AG08396 (cell line): ENCODE measurements at regions not wholly inside any gene's neighbourhood (a gene's known extent, or its start where the extent isn't known, plus 50 kb on each side); places are given as distances from the start of the nearest gene placed in this dataset.
"Not testable (repeated sequence)": the region's sequence is repeated elsewhere in the genome, so short reads cannot be mapped to it uniquely, and the experiment has no call there.

ENCODE experiments used
- DNase-seq: peaks from one replicate; pipeline ENCODE4 v3.0.0; 2012; ENCODE audit warnings: low spot score, mixed read lengths

DNA sequence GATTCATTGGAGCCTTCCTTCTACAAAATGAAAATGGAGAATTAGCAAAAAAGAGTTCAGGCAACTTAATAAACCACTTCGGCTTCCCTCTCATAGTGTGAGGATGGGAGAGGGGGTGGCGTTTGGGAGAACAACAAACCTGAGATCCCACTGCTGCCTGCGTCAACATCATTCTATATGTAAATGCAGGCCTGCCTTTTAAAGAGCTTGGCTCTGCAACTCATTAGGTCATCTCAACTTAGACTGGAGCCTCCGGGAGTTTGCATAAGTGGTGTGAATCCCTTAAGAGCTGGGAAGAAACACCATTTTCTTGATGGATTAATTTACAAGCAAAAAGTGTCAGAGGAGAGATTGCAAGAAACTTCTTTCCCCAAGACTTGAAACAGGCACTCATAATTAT is 127.6 kb upstream of the DAB1 start:
- no peak for DNase-seq

DNA sequence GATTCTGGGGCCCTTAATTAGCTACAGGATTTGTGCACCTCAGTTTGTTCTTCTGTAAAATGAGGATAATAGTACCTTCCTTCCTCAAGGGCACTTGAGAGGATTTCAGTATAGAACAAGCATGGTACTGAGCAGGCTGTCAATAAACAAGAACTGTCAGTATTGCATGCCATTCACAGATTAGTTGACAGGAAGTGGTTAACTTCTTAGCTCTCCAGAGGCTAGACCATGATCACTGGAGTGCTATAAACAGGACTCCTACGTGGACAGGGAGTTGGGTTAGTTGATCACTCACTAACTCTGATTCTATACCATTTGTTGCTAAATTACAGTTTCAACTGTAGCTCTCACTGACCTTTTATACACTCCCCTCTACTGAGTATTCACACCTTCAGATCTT is 126.2 kb upstream of the DAB1 start:
- no peak for DNase-seq

DNA sequence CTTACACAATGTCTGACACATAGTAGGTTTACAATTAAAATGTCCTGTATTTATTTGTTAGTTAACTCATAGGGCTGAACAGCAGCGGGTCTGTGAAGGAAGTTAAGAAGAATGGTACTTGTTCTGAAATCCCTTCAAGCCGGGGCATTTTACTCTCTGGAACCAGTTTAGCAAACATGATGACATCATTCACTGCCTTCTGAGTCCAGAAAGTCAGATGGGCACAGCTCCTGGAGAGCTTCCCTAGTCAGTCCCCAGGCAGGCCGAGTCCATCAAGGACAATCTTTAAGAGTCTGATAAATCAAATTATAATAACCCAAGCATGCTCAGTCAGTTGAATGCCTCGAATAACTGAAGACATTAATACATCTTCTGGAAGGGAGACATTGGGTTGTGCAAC is 125.4 kb upstream of the DAB1 start:
- DNase-seq, result no peak

DNA sequence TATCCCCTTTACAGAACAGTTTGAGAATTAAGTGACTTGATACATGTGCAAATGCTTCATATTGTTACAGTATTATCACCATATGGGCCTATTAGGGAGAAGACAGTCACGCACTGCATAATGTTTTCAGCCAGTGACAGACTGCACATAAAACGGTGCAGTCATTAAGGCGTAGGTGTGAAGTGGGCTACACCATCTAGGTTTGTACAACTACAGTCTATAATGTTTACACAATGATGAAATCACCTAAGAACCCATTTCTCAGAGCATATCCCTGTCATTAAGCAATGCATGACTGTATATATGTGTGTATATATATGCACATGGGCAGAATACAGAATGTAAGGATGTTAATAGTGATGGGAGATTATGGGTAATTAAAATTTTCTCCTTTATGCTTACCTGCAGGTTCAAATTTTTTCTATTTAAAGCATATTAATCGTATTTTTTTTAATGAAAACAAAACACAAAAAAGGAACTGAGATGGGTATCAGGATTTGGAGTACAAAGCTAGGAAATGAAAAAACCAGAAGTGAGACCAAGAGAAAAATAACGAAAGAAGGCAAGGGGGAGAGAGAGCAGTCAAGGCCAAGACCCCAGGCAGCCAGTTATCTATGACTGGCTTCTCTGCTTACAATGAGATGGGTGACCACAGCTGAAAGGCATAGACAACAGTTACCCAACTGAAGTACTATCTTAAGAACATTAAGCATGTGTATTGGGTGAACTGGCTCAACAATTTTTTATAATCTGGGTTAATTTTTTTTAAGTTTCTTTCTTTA is 122.9 kb upstream of the DAB1 start:
- DNase-seq, result no peak

DNA sequence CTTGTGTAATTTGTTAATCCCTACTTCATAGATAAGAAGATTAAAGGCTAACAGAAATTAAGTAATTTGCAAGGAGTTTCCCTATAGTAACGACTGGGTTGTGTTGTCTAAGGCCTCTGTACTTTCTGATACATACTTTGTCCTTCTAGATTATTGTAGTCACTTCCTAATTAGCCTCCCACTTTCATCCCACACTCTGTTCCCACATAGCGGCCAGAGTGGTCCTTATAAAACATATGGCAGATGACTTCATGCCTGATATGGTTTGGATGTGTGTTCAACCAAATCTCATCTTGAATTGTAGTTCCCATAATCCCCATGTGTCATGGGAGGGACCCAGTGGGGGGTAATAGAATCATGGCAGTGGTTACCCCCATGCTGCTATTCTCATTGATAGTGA is 120.5 kb upstream of the DAB1 start:
- DNase-seq, result no peak

DNA sequence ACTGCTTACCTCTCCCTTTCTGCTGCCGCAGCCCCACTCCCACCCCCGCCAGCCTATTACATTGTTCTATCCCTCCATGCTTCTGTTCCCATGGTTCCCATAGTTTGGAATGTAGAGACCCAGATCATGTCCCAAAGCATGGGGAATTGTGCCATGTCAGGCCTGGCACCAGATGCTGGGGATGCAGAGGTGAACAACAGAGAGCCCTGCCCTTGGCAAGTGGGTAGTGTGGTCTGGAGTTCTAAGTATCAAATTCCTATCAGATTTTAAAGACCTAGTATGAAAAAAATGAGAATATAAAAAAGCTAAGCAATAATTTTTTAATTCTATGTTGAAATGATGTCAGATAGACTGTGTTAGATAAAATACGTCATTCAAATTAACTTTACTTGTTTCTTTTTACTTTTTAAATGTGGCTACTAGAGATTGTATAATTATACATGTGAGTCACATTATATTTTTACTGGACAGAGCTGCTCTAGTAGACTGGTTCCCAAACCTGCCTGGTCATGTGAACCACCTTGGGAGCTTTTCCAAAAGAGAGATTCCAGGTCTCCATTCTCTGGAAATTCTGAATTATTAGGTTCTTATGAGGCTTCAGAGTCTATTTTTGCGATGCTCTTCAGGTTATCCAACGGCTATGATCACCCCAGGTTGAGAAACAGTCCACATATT is 113.0 kb upstream of the DAB1 start:
- no peak for DNase-seq

GRCh38 chr1:57532299-57532698 is 108.4 kb upstream of the DAB1 start:
- DNase-seq, result no peak

GRCh38 chr1:57530911-57531260 is 107.0 kb upstream of the DAB1 start:
- DNase-seq, result not testable (repeated sequence)

DNA sequence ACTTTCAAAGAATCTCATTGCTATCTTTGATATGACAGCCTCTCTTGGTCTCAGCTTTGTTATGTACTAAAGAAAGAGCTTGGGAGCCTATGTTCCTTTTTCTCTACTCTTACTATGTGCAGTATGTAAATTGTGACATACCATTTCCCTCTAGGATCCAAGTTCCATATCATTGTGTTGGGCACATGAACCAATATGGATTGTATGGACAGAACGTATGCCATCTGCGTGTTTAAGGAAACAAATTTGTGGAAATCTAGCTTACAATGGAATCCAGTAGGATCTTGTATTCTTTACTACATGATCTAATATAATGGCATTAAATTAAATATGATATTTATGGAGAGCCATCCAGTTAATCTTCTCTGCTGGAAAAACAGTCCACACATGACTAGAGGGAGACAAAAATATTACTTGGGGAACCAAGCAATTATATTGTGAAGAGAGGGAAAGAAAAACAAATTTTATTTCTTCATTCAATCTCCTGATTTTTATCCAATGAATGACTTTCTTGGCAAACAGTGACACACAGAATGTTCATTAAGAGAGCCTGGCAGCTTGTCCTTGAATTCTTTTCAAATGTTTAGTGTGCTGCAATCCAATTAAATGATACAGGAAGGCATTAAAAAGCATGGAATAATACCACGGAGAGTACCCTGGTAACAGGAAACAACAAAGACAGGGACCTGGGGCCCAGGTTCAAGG is 106.5 kb upstream of the DAB1 start:
- no peak for DNase-seq

DNA sequence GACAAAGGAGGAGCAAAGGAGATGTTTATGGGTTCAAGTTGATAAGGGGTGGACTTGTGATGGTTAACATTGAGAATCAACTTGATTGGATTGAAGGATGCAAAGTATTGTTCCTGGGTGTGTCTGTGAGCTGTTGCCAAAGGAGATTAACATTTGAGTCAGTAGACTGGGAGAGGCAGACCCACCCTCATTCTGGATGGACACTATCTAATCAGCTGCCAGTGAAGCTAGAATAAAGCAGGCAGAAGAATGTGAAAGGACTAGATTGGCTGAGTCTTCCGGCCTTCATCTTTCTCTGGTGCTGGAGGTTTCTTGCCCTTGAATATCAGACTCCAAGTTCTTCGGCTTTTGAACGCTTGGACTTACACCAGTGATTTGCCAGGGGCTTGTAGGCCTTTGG is 98.7 kb upstream of the DAB1 start:
- DNase-seq, result no peak

- no peak for DNase-seq
These were observed 97.1 kb upstream of the DAB1 start for GRCh38 chr1:57520743-57521515.

DNA sequence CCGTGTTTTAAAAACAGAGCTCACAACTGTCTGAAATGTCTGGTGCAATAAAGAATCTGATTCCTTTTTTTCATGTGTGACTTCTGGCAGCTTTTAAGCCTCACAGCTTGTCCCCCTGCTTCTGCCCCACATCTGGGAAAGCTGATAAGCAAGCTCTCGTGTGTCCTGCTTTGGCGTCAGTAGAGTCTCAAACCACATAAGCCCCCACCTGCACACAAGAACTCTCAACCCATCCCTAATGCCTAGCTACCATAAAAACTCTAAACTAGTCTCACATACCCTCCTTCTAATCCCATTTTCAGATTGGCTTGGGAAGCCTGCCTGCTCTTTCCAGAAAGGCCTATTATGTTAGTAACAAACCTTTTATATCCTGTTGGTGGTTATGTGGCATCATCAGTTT is 94.6 kb upstream of the DAB1 start:
- no peak for DNase-seq

DNA sequence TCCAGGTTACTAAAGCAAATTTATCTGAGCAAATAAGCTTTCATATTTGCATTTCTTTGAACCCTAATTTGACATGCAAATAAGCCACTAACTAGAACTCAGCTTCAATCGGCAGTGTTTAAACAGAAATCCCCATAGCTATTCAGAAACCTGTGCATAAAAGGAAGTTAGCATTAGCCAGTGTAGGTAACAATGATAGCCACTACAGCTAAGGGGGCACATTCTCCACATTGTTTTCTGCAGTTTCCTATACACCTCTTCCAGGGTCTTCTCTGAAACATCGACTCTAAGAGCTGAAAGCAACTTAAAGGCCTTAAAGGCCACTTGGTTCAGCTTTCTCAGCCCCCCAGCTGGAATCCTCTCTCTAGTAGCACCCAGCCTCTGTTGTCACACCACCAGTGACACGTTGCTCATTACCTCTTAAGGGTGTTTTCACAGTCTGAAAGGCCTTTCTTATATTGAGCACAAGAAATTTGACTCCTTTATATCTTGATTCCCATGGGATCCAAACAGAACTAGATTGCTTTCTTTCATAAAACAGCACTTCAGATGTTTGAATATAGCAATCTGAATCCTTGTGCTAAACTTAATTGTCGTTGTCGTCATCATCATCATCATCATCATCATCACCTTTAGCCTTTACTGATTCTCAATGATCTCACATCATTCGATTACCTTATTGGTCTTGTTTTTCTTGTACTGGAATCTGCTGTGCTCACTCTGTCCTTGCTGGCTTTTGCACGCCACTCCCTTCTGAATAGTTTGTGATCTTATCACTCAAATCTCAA is 93.9 kb upstream of the DAB1 start:
- DNase-seq, result no peak

DNA sequence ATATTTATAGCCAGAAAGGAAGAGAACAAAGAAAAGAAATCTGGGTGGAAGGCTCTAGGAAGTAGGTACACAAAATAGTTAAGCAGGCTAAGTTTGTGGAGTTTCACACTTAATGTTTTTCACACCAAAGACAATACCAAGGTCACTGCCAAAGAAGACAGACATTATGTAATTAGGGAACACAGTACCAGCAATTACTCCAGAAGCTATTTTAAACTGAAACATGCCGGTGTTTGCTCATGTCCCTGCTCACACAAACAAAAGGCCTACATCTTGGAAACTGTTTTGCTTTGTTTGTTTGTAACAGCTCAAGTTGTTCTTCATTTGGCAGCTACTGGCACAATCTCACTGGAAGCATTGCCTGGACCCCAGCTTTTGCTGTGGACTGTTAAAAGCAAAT is 88.5 kb upstream of the DAB1 start:
- no peak for DNase-seq

DNA sequence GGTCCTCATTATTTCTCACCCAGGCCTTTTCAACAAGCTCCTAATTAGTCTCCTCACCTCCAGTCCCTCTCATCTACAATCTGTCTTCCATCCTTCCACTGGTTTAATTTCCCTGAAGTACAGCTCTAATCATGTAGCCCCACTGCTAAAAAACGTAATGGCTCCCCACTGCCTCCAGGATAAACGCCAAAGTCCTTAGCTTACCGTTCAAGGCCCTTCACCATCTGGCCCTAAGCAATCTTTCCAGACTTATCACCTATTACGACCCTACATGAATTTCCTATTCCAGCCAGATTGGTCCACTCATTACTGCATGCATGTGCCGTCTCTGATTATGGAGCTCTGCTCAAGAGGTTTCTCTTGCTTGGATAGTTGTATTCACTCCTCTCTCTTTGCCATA is 83.1 kb upstream of the DAB1 start:
- no peak for DNase-seq

- no peak for DNase-seq
These were observed 79.5 kb upstream of the DAB1 start for GRCh38 chr1:57503337-57503736.

- no peak for DNase-seq
These were observed 76.4 kb upstream of the DAB1 start for GRCh38 chr1:57500136-57500830.

GRCh38 chr1:57494530-57495079 is 70.7 kb upstream of the DAB1 start:
- DNase-seq, result no peak

DNA sequence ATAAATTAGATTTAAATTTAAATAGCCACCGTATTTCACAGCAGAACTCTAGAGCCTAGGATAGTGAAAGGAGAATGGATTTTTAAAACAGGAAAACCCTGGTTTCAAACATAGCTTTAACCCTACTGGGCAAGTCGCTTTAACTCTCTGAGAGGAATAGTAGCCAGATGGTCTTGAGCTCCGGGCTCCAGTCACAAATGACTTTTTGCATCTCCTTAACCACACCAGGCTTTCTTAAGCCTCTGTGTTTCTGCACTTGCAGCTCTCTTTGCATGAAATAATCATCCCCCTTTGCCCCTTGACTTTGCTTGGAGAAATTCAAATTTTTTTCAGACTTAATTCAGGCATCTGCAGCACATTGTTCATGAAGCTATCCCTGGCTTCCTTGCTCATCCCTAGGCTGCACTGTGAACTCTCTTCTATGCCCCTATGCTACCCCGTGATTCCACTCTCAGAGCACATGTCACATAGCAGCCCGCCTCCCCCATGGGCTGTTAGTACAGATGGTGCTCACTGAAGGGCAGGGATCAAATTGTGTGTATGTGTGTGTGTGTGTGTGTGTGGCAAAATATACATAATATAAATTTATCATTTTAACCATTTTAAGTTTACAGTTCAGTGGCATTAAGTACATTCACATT is 68.8 kb upstream of the DAB1 start:
- no peak for DNase-seq

GRCh38 chr1:57489358-57490036 is 65.6 kb upstream of the DAB1 start:
- peak; percentile 17 for DNase-seq
